ENCODE measurements at regions not wholly inside any gene's neighbourhood (a gene's known extent, or its start where the extent isn't known, plus 50 kb on each side); places are given as distances from the start of the nearest gene placed in this dataset.
"Not testable (repeated sequence)": the region's sequence is repeated elsewhere in the genome, so short reads cannot be mapped to it uniquely, and the experiment has no call there.

GRCh38 chr2:89294335-89294734, 602.9 kb downstream of the RPIA start:
- not testable (repeated sequence) for TF ChIP-seq POLR2A (IDR thresholded peaks at IDR 0.05; ENCODE audit: low read length); GATA1 (IDR thresholded peaks at IDR 0.05; ENCODE audit: low read depth, low read length)
